ENCODE measurements at regions not wholly inside any gene's neighbourhood (a gene's known extent, or its start where the extent isn't known, plus 50 kb on each side); places are given as distances from the start of the nearest gene placed in this dataset.

- Mint-ChIP-seq H3K27me3 (peaks cover 9% of the 10 kb centered on the region), H3K4me1 (no peaks in the 10 kb centered on the region), H3K4me3 (no peak overlapping the region), H3K9me3 (no peaks in the 10 kb centered on the region), H3K27ac (no peak overlapping the region)
- ATAC-seq (no peak), DNase-seq (no peak)
Observed at GRCh38 chr14:58697930-58698642, 60.3 kb downstream of the DACT1 start.

GRCh38 chr14:58699681-58700205 lies 62.0 kb downstream of the DACT1 start:
- Mint-ChIP-seq H3K9me3 (no peaks in the 10 kb centered on the region), H3K4me1 (no peaks in the 10 kb centered on the region), H3K4me3 (no peak overlapping the region), H3K27me3 (peaks cover 11% of the 10 kb centered on the region), H3K27ac (no peak overlapping the region)
- ATAC-seq (no peak), DNase-seq (no peak)

GRCh38 chr14:58701156-58701555 lies 63.4 kb downstream of the DACT1 start:
- DNase-seq (no peak), ATAC-seq (no peak)
- Mint-ChIP-seq H3K27me3 (peaks cover 17% of the 10 kb centered on the region), H3K27ac (no peak overlapping the region), H3K4me3 (no peak overlapping the region), H3K4me1 (no peaks in the 10 kb centered on the region), H3K9me3 (no peaks in the 10 kb centered on the region)

- ATAC-seq, result no peak
- no peak for DNase-seq
- Mint-ChIP-seq H3K4me3 (no peak overlapping the region), H3K27me3 (peaks cover 17% of the 10 kb centered on the region), H3K9me3 (no peaks in the 10 kb centered on the region), H3K27ac (no peak overlapping the region), H3K4me1 (no peaks in the 10 kb centered on the region)
Observed at GRCh38 chr14:58701604-58702003, 63.8 kb downstream of the DACT1 start.

- no peaks in the 10 kb centered on the region for H3K4me1 Mint-ChIP-seq
- H3K27ac Mint-ChIP-seq, result no peak overlapping the region
- no peaks in the 10 kb centered on the region for H3K9me3 Mint-ChIP-seq
- DNase-seq, result no peak
- H3K4me3 Mint-ChIP-seq, result no peak overlapping the region
- peak; percentile 31 for ATAC-seq
- H3K27me3 Mint-ChIP-seq, result peaks cover 17% of the 10 kb centered on the region
Observed at GRCh38 chr14:58702441-58703160, 64.8 kb downstream of the DACT1 start.

- no peak for DNase-seq
- no peak for ATAC-seq
- H3K27me3 Mint-ChIP-seq, result peaks cover 17% of the 10 kb centered on the region
- no peaks in the 10 kb centered on the region for H3K9me3 Mint-ChIP-seq
- no peaks in the 10 kb centered on the region for H3K4me1 Mint-ChIP-seq
- no peak overlapping the region for H3K27ac Mint-ChIP-seq
- H3K4me3 Mint-ChIP-seq, result no peak overlapping the region
Observed at GRCh38 chr14:58703161-58703506, 65.4 kb downstream of the DACT1 start.

GRCh38 chr14:58705066-58705465 lies 67.3 kb downstream of the DACT1 start:
- Mint-ChIP-seq H3K4me3 (no peak overlapping the region), H3K4me1 (no peaks in the 10 kb centered on the region), H3K9me3 (no peaks in the 10 kb centered on the region), H3K27ac (no peak overlapping the region), H3K27me3 (peaks cover 19% of the 10 kb centered on the region)
- no peak for DNase-seq
- no peak for ATAC-seq

GRCh38 chr14:58707949-58708348 lies 70.2 kb downstream of the DACT1 start:
- no peaks in the 10 kb centered on the region for H3K9me3 Mint-ChIP-seq
- ATAC-seq (no peak), DNase-seq (no peak)
- H3K4me1 Mint-ChIP-seq, result no peaks in the 10 kb centered on the region
- peaks cover 32% of the 10 kb centered on the region for H3K27me3 Mint-ChIP-seq
- no peak overlapping the region for H3K4me3 Mint-ChIP-seq
- H3K27ac Mint-ChIP-seq, result no peak overlapping the region

GRCh38 chr14:58709949-58710348 lies 72.2 kb downstream of the DACT1 start:
- Mint-ChIP-seq H3K27me3 (peaks cover 28% of the 10 kb centered on the region), H3K27ac (no peak overlapping the region), H3K4me3 (no peak overlapping the region), H3K4me1 (no peaks in the 10 kb centered on the region), H3K9me3 (no peaks in the 10 kb centered on the region)
- no peak for ATAC-seq
- DNase-seq, result no peak

GRCh38 chr14:58711382-58711781 lies 73.6 kb downstream of the DACT1 start:
- ATAC-seq (no peak), DNase-seq (no peak)
- H3K27me3 Mint-ChIP-seq, result peaks cover 24% of the 10 kb centered on the region
- no peaks in the 10 kb centered on the region for H3K9me3 Mint-ChIP-seq
- no peak overlapping the region for H3K4me3 Mint-ChIP-seq
- H3K4me1 Mint-ChIP-seq, result no peaks in the 10 kb centered on the region
- H3K27ac Mint-ChIP-seq, result no peak overlapping the region

- Mint-ChIP-seq H3K4me3 (no peak overlapping the region), H3K9me3 (no peaks in the 10 kb centered on the region), H3K27ac (peak overlapping the region; percentile 6 to 29), H3K4me1 (no peaks in the 10 kb centered on the region), H3K27me3 (peaks cover 24% of the 10 kb centered on the region)
- DNase-seq, result no peak
- ATAC-seq, result no peak
Observed at GRCh38 chr14:58712357-58712756, 74.6 kb downstream of the DACT1 start.

GRCh38 chr14:58713677-58714076 lies 75.9 kb downstream of the DACT1 start:
- Mint-ChIP-seq H3K4me1 (no peaks in the 10 kb centered on the region), H3K9me3 (no peaks in the 10 kb centered on the region), H3K27me3 (peaks cover 19% of the 10 kb centered on the region), H3K27ac (no peak overlapping the region), H3K4me3 (no peak overlapping the region)
- DNase-seq, result no peak
- ATAC-seq, result no peak

GRCh38 chr14:58716706-58717105 lies 78.9 kb downstream of the DACT1 start:
- DNase-seq, result no peak
- ATAC-seq, result no peak
- H3K27ac Mint-ChIP-seq, result no peak overlapping the region
- H3K4me1 Mint-ChIP-seq, result no peaks in the 10 kb centered on the region
- H3K9me3 Mint-ChIP-seq, result peaks cover 0 to 7% of the 10 kb centered on the region in 2 donors
- H3K4me3 Mint-ChIP-seq, result no peak overlapping the region
- peaks cover 11% of the 10 kb centered on the region for H3K27me3 Mint-ChIP-seq

- ATAC-seq (no peak), DNase-seq (no peak)
- Mint-ChIP-seq H3K9me3 (peaks cover 0 to 7% of the 10 kb centered on the region in 2 donors), H3K4me1 (no peaks in the 10 kb centered on the region), H3K27me3 (peaks cover 13% of the 10 kb centered on the region), H3K27ac (no peak overlapping the region), H3K4me3 (no peak overlapping the region)
Observed at GRCh38 chr14:58717211-58717610, 79.4 kb downstream of the DACT1 start.

GRCh38 chr14:58717813-58718212 lies 80.1 kb downstream of the DACT1 start:
- Mint-ChIP-seq H3K4me3 (no peak overlapping the region), H3K27me3 (peaks cover 8% of the 10 kb centered on the region), H3K4me1 (no peaks in the 10 kb centered on the region), H3K9me3 (peaks cover 0 to 7% of the 10 kb centered on the region in 2 donors), H3K27ac (no peak overlapping the region)
- DNase-seq (no peak), ATAC-seq (no peak)
